ENCODE measurements at regions not wholly inside any gene's neighbourhood (a gene's known extent, or its start where the extent isn't known, plus 50 kb on each side); places are given as distances from the start of the nearest gene placed in this dataset.

- no peaks in the 10 kb centered on the region for H3K36me3 ChIP-seq (ENCODE audit: control insufficient read depth, insufficient read depth, low read length)
- H2AFZ ChIP-seq (replicated peaks; ENCODE audit: low read length, poor library complexity): no peak overlapping the region
- dilution Hi-C loops (cut with HindIII; ENCODE audit: low sequenced_read_pairs, unreplicated experiment) (no loop called here), intact Hi-C loops (cut with micrococcal nuclease) (no loop called here), in situ Hi-C loops (cut with MboI; ENCODE audit: low sequenced_read_pairs) (no loop called here)
- 0 out of 2 replicates have a peak, but pooled peaks cover 2% of the 10 kb centered on the region for H3K9me3 ChIP-seq (ENCODE audit: control insufficient read depth, insufficient read depth, low read length)
- no peaks in the 10 kb centered on the region for H4K20me1 ChIP-seq (ENCODE audit: insufficient read depth, low read length)
- no peak overlapping the region for H2BK5ac ChIP-seq (ENCODE audit: low read depth, low read length, poor library complexity, severe bottlenecking)
- 0 out of 4 replicates have a peak, but pooled peaks cover 0 to 7% of the 10 kb centered on the region in 2 experiments for H3K79me1 ChIP-seq (ENCODE audit: low read depth in 1 of 2, low read length in 2 of 2)
- no peaks in the 10 kb centered on the region for H3K27me3 ChIP-seq (ENCODE audit: control insufficient read depth, insufficient read depth, low read length)
- H3K27ac ChIP-seq (ENCODE audit: insufficient read depth, low read length): no peak overlapping the region
- H3K4me2 ChIP-seq (ENCODE audit: low read depth, low read length): no peak overlapping the region
- H3K18ac ChIP-seq (ENCODE audit: low read depth, low read length): peak overlapping the region; percentile 95; the same call in 1 of the 2 replicates
- H2BK120ac ChIP-seq (ENCODE audit: low read depth, low read length): peak overlapping the region; percentile 91
- no peak overlapping the region for H3K4me3 ChIP-seq (ENCODE audit: insufficient read depth, low read depth, low read length)
- ATAC-seq (ENCODE audit: low read depth): no peak
- H3K23ac ChIP-seq (ENCODE audit: low read depth, low read length): no peak overlapping the region
- ChIA-PET CTCF (interaction anchor here (0.7 kb wide), 1 partner anchor 244 kb away, joined by 3 read pairs; no protein-coding TSS in a partner anchor), POLR2A (ENCODE audit: unreplicated experiment) (no interaction called here)
- TF ChIP-seq CEBPB (IDR thresholded peaks at IDR 0.05; ENCODE audit: low read depth, low read length): no peak
- no peak for TF ChIP-seq MXI1 (IDR thresholded peaks at IDR 0.05; ENCODE audit: borderline replicate concordance, low read depth, low read length)
- no peak for TF ChIP-seq POLR2A (IDR thresholded peaks at IDR 0.05; ENCODE audit: low read depth, low read length)
- TF ChIP-seq RCOR1 (IDR thresholded peaks at IDR 0.05; ENCODE audit: insufficient replicate concordance, low read length): no peak
- TF ChIP-seq, protein P1, sequence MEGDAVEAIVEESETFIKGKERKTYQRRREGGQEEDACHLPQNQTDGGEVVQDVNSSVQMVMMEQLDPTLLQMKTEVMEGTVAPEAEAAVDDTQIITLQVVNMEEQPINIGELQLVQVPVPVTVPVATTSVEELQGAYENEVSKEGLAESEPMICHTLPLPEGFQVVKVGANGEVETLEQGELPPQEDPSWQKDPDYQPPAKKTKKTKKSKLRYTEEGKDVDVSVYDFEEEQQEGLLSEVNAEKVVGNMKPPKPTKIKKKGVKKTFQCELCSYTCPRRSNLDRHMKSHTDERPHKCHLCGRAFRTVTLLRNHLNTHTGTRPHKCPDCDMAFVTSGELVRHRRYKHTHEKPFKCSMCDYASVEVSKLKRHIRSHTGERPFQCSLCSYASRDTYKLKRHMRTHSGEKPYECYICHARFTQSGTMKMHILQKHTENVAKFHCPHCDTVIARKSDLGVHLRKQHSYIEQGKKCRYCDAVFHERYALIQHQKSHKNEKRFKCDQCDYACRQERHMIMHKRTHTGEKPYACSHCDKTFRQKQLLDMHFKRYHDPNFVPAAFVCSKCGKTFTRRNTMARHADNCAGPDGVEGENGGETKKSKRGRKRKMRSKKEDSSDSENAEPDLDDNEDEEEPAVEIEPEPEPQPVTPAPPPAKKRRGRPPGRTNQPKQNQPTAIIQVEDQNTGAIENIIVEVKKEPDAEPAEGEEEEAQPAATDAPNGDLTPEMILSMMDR (conservative IDR thresholded peaks at IDR 0.05; ENCODE audit: low read depth, low read length): no peak
- no peak for TF ChIP-seq BHLHE40 (IDR thresholded peaks at IDR 0.05; ENCODE audit: low read depth, low read length)
- TF ChIP-seq MAZ (IDR thresholded peaks at IDR 0.05; ENCODE audit: borderline replicate concordance, low read depth, low read length): no peak
- no peak for TF ChIP-seq NFE2L2 (IDR thresholded peaks at IDR 0.05; ENCODE audit: low read depth, low read length)
- no peak for TF ChIP-seq MAFK (IDR thresholded peaks at IDR 0.05; ENCODE audit: low read depth, low read length)
- TF ChIP-seq SMC3 (IDR thresholded peaks at IDR 0.05; ENCODE audit: low read depth, low read length): no peak
- TF ChIP-seq, protein P2, sequence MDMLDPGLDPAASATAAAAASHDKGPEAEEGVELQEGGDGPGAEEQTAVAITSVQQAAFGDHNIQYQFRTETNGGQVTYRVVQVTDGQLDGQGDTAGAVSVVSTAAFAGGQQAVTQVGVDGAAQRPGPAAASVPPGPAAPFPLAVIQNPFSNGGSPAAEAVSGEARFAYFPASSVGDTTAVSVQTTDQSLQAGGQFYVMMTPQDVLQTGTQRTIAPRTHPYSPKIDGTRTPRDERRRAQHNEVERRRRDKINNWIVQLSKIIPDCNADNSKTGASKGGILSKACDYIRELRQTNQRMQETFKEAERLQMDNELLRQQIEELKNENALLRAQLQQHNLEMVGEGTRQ (IDR thresholded peaks at IDR 0.05; ENCODE audit: low read depth, low read length): no peak
- no peak for TF ChIP-seq FOS (IDR thresholded peaks at IDR 0.05; ENCODE audit: low read depth, low read length)
- no peak for TF ChIP-seq RFX5 (IDR thresholded peaks at IDR 0.05; ENCODE audit: low read depth, low read length)
- no peak for TF ChIP-seq RAD21 (IDR thresholded peaks at IDR 0.05; ENCODE audit: low read length)
- no peak for TF ChIP-seq CHD1 (IDR thresholded peaks at IDR 0.05; ENCODE audit: low read depth, low read length)
- no peak for TF ChIP-seq ELK1 (IDR thresholded peaks at IDR 0.05; ENCODE audit: borderline replicate concordance, low read depth, low read length)
- peak overlapping the region; percentile 51; the same call in 1 of the 2 replicates for H4K5ac ChIP-seq (ENCODE audit: low read depth, low read length)
- peaks cover 14% of the 10 kb centered on the region for H3K9me1 ChIP-seq (ENCODE audit: insufficient read depth, low read length)
- peaks cover 20% of the 10 kb centered on the region for H3K4me1 ChIP-seq (ENCODE audit: control insufficient read depth, insufficient read depth, low read length)
- WGBS, 2 experiments (ENCODE audit: extremely low coverage in 2 of 2, insufficient read length in 1 of 2): 100% methylated on average over 4 of the region's 4 CpGs; no CpG with 5 or more reads in 1 of the 2 experiments
- BruUV-seq (replicated peaks): no TSS peak
- no peak overlapping the region for H3K9ac ChIP-seq (ENCODE audit: low read depth, low read length)
- H4K8ac ChIP-seq (ENCODE audit: low read depth in 2 of 2, low read length in 2 of 2): peak overlapping the region in 1 of 2 experiments; percentile 27; a peak in 1 of 4 replicates
- H2BK20ac ChIP-seq (ENCODE audit: low read depth, low read length): peak overlapping the region; percentile 62; the same call in 1 of the 2 replicates
- H2BK15ac ChIP-seq (ENCODE audit: low read depth, low read length): peak overlapping the region; percentile 81; the same call in 2 of the 3 replicates
- H3K4ac ChIP-seq (ENCODE audit: low read depth, low read length): peak overlapping the region; percentile 82
- no peak overlapping the region for H2AK9ac ChIP-seq (replicated peaks; ENCODE audit: low read depth, low read length, poor library complexity)
- H3K56ac ChIP-seq (ENCODE audit: extremely low read depth, insufficient read depth, low read length): no peak overlapping the region
- H2AK5ac ChIP-seq (ENCODE audit: low read depth, low read length): peak overlapping the region; percentile 71
- H3K14ac ChIP-seq (replicated peaks; ENCODE audit: low read depth, low read length): no peak overlapping the region; the same call in 1 of the 2 replicates
- H4K91ac ChIP-seq (ENCODE audit: insufficient read depth, low read depth, low read length): peak overlapping the region; percentile 82
- no peak for DNase-seq
Observed at GRCh38 chr4:186831574-186831973, 107.9 kb upstream of the FAT1 start.
